Thyroid gland (tissue), 4 donors: ENCODE measurements at regions not wholly inside any gene's neighbourhood (a gene's known extent, or its start where the extent isn't known, plus 50 kb on each side); places are given as distances from the start of the nearest gene placed in this dataset.

Experiments used
- CTCF ChIP-seq, 6 experiments: fragments of 200-600 bp in 3 of 6; fragments of 450-650 bp in 3 of 6; sonication (generic) in 3 of 6; IDR thresholded peaks; one replicate each; pipeline ENCODE4 v1.5.1; 2016 to 2019; ENCODE audit warnings: antibody characterized with exemption in 6 of 6, mild to moderate bottlenecking in 2 of 6, inconsistent platforms in 1 of 6, moderate library complexity in 1 of 6
- POLR2A ChIP-seq, 2 donors: fragments of 450-650 bp; IDR thresholded peaks; one replicate each; pipeline ENCODE4 v1.6.1; 2017; ENCODE audit warnings: antibody characterized with exemption in 2 of 2, mild to moderate bottlenecking in 2 of 2, moderate library complexity in 1 of 2

- no peak for TF ChIP-seq CTCF (IDR thresholded peaks at IDR 0.05)
- TF ChIP-seq POLR2A (IDR thresholded peaks at IDR 0.05) = no peak
Measured at GRCh38 chr16:79911660-79912059, 311.1 kb upstream of the MAF start.
